AG04449 (cell line): ENCODE measurements at regions not wholly inside any gene's neighbourhood (a gene's known extent, or its start where the extent isn't known, plus 50 kb on each side); places are given as distances from the start of the nearest gene placed in this dataset.

Source experiments
- CTCF ChIA-PET: fragments of 350-600 bp; formaldehyde crosslinking; extraction: SDS; loops from one replicate; lab custom pipeline; 2021; ENCODE audit warnings: antibody characterized with exemption; lab: Yijun Ruan, JAX
- POLR2A ChIA-PET: fragments of 400-600, 350-600 bp; formaldehyde crosslinking; extraction: SDS; loops from one replicate; lab custom pipeline; 2020; ENCODE audit warnings: antibody characterized with exemption, inconsistent platforms; lab: Yijun Ruan, JAX
- DNase-seq: peaks from one replicate; pipeline ENCODE4 v3.0.0-alpha.2; 2010; ENCODE audit warnings: low read depth, low spot score
- H3K4me3 ChIP-seq: 2 replicates; pipeline ENCODE4 v1.5.1; 2011; ENCODE audit warnings: low read depth, mild to moderate bottlenecking, control low read depth, low read length
- TF ChIP-seq, protein P1 (sequence below): IDR thresholded peaks from one replicate; pipeline ENCODE4 v1.5.1; 2011; ENCODE audit warnings: mild to moderate bottlenecking, moderate library complexity, low read length, control low read depth, inconsistent platforms; ENCODE audit not compliant: insufficient read depth; ENCODE audit errors: missing control alignments

DNA sequence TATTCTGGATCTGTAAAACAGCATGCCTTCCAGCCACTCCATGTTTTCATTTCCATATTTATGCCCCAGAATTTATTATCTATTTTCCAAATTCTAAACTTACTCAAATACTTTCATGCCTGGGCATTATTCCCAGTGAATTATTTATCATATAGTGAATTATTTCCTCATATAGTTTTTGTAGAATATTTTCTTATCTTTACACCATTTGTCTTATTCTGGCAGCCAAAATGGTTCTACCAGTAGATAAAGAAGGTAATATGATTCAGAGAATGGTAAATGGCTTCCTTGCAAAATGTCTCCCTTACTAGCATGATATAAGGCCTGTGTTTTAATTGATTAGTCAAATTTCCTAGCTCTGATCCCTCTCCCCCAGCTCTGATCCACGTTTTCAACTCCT, 305.8 kb downstream of the SPRY2 start:
- no peak overlapping the region for H3K4me3 ChIP-seq
- POLR2A ChIA-PET: no interaction called here
- no peak for DNase-seq
- CTCF ChIA-PET: no interaction called here
- TF ChIP-seq, protein P1, sequence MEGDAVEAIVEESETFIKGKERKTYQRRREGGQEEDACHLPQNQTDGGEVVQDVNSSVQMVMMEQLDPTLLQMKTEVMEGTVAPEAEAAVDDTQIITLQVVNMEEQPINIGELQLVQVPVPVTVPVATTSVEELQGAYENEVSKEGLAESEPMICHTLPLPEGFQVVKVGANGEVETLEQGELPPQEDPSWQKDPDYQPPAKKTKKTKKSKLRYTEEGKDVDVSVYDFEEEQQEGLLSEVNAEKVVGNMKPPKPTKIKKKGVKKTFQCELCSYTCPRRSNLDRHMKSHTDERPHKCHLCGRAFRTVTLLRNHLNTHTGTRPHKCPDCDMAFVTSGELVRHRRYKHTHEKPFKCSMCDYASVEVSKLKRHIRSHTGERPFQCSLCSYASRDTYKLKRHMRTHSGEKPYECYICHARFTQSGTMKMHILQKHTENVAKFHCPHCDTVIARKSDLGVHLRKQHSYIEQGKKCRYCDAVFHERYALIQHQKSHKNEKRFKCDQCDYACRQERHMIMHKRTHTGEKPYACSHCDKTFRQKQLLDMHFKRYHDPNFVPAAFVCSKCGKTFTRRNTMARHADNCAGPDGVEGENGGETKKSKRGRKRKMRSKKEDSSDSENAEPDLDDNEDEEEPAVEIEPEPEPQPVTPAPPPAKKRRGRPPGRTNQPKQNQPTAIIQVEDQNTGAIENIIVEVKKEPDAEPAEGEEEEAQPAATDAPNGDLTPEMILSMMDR: no peak

DNA sequence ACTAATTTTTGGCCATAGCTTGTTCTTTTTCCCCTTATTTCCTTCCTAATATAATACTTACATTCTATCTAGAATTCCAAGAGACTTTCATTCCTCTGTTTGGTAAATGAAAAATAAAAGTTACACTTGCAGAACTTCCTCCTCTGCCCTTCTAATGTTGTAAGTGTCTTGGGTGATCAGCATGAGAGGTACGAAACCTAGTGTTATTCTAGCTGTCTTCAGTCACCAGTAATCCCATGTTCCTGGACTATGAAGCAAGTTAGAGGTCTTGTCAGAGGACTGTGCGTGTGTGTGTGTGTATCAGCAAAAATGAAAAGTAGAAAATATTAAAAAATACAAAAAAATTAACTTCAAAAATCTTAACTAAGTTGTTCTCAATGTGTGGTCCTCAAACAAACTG, 307.0 kb downstream of the SPRY2 start:
- ChIA-PET POLR2A (no interaction called here), CTCF (interaction anchor here (0.9 kb wide), 1 partner anchor 11 kb away, joined by 3 read pairs; no protein-coding TSS in a partner anchor)
- DNase-seq: no peak

DNA sequence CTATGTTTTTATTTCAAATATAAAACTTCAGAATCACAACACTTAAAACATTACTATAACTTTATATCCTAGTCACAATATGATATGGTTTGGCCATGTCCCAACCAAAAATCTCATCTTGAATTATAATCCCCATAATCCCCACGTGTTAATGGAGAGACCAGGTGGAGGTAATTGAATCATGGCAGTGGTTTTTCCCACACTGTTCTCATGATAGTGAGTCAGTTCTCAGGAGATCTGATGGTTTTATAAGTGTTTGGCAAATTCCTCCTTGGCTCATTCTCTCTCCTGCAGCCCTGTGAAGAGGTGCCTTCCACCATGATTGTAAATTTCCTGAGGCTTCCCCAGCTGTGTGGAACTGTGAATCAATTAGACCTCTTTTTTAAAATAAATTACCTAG, 307.6 kb downstream of the SPRY2 start:
- H3K4me3 ChIP-seq: no peak overlapping the region
- TF ChIP-seq, protein P1: no peak
- DNase-seq: no peak
- ChIA-PET CTCF (no interaction called here), POLR2A (no interaction called here)

More for the DNA sequence above, 307.0 kb downstream of the SPRY2 start:
- TF ChIP-seq, protein P1: no peak
- no peak overlapping the region for H3K4me3 ChIP-seq

DNA sequence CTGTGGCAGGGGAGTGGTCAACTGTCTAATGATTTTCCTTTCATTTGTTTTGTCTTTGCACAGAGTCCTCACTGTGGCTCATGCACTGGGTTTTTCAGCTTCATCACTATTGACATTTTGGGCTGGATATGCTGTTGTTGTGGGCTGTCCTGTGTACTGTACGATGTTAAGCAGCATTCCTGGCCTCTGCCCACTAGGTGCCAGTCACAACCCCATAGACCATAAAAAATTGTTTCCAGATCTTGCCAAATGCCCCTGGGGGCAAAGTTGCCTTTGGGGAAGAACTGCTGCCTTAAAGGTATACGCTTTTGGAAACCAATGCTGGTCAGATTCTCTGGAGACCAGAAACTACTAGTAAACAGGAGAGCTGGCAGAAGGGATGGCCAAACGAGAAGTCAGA, 310.4 kb downstream of the SPRY2 start:
- TF ChIP-seq, protein P1: peak; percentile 7
- ChIA-PET POLR2A (no interaction called here), CTCF (interaction anchor here (1.0 kb wide), 1 partner anchor 11 kb away, joined by 3 read pairs; no protein-coding TSS in a partner anchor)
- H3K4me3 ChIP-seq: no peak overlapping the region
- DNase-seq: no peak

DNA sequence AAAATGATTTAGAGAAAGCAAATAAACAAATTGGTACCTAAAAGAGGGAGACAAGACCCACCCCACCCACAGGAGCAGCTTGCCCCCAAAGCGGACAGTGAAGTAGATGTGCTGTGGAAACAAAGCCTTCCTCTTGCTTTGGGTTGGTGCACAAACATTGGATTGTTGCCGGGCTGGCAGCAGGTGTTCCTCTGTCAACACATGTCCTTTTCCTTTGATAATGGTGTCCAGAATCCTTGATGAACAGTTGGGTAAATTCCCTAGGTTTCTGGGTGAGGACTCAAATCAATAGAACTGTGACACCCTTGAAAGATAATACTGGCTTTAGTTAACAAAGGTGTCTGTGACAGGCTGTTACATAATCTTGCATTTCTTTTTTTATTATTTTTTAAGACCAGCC, 311.8 kb downstream of the SPRY2 start:
- ChIA-PET POLR2A (no interaction called here), CTCF (no interaction called here)
- TF ChIP-seq, protein P1: no peak
- no peak for DNase-seq
- no peak overlapping the region for H3K4me3 ChIP-seq

DNA sequence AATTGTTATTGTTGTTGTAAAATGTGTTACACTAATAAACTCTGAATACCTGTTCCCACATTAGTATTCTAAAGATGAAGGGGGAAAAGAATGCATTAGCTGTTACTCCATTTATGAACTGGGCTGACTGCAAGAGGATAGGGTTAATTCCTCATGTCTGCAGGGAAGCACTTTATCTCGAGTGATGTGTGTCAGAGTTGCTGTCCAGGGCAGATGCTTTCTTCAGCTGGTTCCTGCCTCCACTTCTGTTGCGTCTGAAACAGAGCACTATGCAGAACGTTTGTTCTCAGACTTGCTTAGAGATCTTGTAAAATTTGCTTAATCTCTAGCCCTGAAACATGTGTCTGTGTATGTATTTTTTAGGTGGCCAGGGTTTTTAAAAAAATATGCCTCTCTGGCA, 318.8 kb downstream of the SPRY2 start:
- no peak for DNase-seq
- POLR2A ChIA-PET: no interaction called here
- no peak overlapping the region for H3K4me3 ChIP-seq
- TF ChIP-seq, protein P1: no peak
- CTCF ChIA-PET: interaction anchor here (1.5 kb wide), 1 partner anchor 14 kb away, joined by 4 read pairs; no protein-coding TSS in a partner anchor
